ENCODE measurements at regions not wholly inside any gene's neighbourhood (a gene's known extent, or its start where the extent isn't known, plus 50 kb on each side); places are given as distances from the start of the nearest gene placed in this dataset.
"Not testable (repeated sequence)": the region's sequence is repeated elsewhere in the genome, so short reads cannot be mapped to it uniquely, and the experiment has no call there.

GRCh38 chr6:146965110-146965689, 239.0 kb upstream of the STXBP5 start:
- intact Hi-C loops (cut with DNase I): no loop called here
- no peak for DNase-seq (ENCODE audit: low spot score)

- no peak for DNase-seq (ENCODE audit: low spot score)
- intact Hi-C loops (cut with DNase I): no loop called here
Measured at GRCh38 chr6:146968041-146968760, 236.0 kb upstream of the STXBP5 start.

GRCh38 chr6:146972546-146972945, 231.7 kb upstream of the STXBP5 start:
- DNase-seq (ENCODE audit: low spot score): no peak
- intact Hi-C loops (cut with DNase I): no loop called here

- intact Hi-C loops (cut with DNase I): no loop called here
- no peak for DNase-seq (ENCODE audit: low spot score)
Measured at GRCh38 chr6:146974351-146974750, 229.9 kb upstream of the STXBP5 start.

- no peak for DNase-seq (ENCODE audit: low spot score)
- intact Hi-C loops (cut with DNase I): no loop called here
Measured at GRCh38 chr6:146975093-146975492, 229.1 kb upstream of the STXBP5 start.

- no peak for DNase-seq (ENCODE audit: low spot score)
- intact Hi-C loops (cut with DNase I): no loop called here
Measured at GRCh38 chr6:146980900-146981329, 223.3 kb upstream of the STXBP5 start.

- no peak for DNase-seq (ENCODE audit: low spot score)
- intact Hi-C loops (cut with DNase I): no loop called here
Measured at GRCh38 chr6:146981981-146982380, 222.2 kb upstream of the STXBP5 start.

GRCh38 chr6:146984251-146984924, 219.8 kb upstream of the STXBP5 start:
- no peak for DNase-seq (ENCODE audit: low spot score)
- intact Hi-C loops (cut with DNase I): no loop called here

- DNase-seq (ENCODE audit: low spot score): no peak
- intact Hi-C loops (cut with DNase I): no loop called here
Measured at GRCh38 chr6:146985111-146985510, 219.1 kb upstream of the STXBP5 start.

- no peak for DNase-seq (ENCODE audit: low spot score)
- intact Hi-C loops (cut with DNase I): no loop called here
Measured at GRCh38 chr6:146985966-146986365, 218.3 kb upstream of the STXBP5 start.

- intact Hi-C loops (cut with DNase I); DNase-seq (ENCODE audit: low spot score): not testable (repeated sequence)
Measured at GRCh38 chr6:146987938-146988337, 216.3 kb upstream of the STXBP5 start.

- intact Hi-C loops (cut with DNase I): no loop called here
- no peak for DNase-seq (ENCODE audit: low spot score)
Measured at GRCh38 chr6:146989860-146990259, 214.4 kb upstream of the STXBP5 start.

GRCh38 chr6:146990284-146990683, 213.9 kb upstream of the STXBP5 start:
- intact Hi-C loops (cut with DNase I): no loop called here
- no peak for DNase-seq (ENCODE audit: low spot score)

GRCh38 chr6:146990821-146991798, 213.1 kb upstream of the STXBP5 start:
- intact Hi-C loops (cut with DNase I): no loop called here
- DNase-seq (ENCODE audit: low spot score): no peak

GRCh38 chr6:146997062-146997461, 207.2 kb upstream of the STXBP5 start:
- intact Hi-C loops (cut with DNase I): no loop called here
- DNase-seq (ENCODE audit: low spot score): no peak

- intact Hi-C loops (cut with DNase I): no loop called here
- no peak for DNase-seq (ENCODE audit: low spot score)
Measured at GRCh38 chr6:146999766-147000165, 204.5 kb upstream of the STXBP5 start.

GRCh38 chr6:147000545-147001488, 203.4 kb upstream of the STXBP5 start:
- DNase-seq (ENCODE audit: low spot score): no peak
- intact Hi-C loops (cut with DNase I): no loop called here

- DNase-seq (ENCODE audit: low spot score): no peak
- intact Hi-C loops (cut with DNase I): no loop called here
Measured at GRCh38 chr6:147001621-147002020, 202.6 kb upstream of the STXBP5 start.

- no peak for DNase-seq (ENCODE audit: low spot score)
- intact Hi-C loops (cut with DNase I): no loop called here
Measured at GRCh38 chr6:147003186-147003585, 201.0 kb upstream of the STXBP5 start.
